ENCODE measurements at regions not wholly inside any gene's neighbourhood (a gene's known extent, or its start where the extent isn't known, plus 50 kb on each side); places are given as distances from the start of the nearest gene placed in this dataset.
"Not testable (repeated sequence)": the region's sequence is repeated elsewhere in the genome, so short reads cannot be mapped to it uniquely, and the experiment has no call there.

DNA sequence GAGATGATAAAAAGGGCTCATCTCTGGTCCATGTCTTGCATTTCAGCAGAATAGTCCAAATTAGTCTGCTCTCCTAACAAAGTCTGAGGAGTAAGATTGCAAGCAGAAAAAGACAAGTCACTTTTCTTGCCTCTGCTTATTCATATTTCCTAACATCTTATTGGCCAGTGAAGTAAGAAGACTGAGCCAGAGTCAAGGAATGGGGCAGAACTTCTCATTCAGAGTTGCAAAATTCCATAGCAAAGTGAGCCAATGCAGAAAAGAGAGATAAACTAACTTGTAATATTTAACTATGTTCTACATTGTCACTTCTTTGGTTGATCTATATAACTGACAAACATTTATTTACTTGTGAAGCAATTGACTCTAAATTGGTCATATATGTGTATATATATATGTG lies 2304.0 kb downstream of the ARAP2 start:
- Histone ChIP-seq H3K4me3 (no peak overlapping the region), H3K27ac (no peak overlapping the region), H3K4me1 (no peaks in the 10 kb centered on the region), H3K36me3 (no peaks in the 10 kb centered on the region), H3K9me3 (no peaks in the 10 kb centered on the region), H3K27me3 (no peaks in the 10 kb centered on the region)
- intact Hi-C loops (cut with DNase I) = no loop called here
- ATAC-seq (no peak), DNase-seq (no peak)
- TF ChIP-seq, protein P1, sequence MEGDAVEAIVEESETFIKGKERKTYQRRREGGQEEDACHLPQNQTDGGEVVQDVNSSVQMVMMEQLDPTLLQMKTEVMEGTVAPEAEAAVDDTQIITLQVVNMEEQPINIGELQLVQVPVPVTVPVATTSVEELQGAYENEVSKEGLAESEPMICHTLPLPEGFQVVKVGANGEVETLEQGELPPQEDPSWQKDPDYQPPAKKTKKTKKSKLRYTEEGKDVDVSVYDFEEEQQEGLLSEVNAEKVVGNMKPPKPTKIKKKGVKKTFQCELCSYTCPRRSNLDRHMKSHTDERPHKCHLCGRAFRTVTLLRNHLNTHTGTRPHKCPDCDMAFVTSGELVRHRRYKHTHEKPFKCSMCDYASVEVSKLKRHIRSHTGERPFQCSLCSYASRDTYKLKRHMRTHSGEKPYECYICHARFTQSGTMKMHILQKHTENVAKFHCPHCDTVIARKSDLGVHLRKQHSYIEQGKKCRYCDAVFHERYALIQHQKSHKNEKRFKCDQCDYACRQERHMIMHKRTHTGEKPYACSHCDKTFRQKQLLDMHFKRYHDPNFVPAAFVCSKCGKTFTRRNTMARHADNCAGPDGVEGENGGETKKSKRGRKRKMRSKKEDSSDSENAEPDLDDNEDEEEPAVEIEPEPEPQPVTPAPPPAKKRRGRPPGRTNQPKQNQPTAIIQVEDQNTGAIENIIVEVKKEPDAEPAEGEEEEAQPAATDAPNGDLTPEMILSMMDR (IDR thresholded peaks at IDR 0.05) = no peak

DNA sequence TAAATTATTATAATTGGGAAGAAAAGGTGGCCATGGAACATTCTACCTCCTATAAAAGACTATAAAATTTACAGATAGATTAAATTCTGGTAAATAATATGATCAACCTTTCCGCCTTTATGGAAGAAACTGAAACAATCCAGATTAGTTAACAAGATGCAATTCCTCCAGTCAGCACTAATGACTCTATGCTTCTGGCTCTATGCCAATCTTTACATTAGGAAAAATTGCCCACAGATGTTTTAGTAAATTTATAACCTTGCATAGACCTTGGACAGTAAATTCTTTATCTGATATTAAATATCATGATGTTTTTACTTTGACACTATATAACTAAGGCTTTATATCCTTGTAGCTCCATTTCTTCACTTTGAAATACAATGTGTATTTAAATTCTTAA lies 2302.5 kb downstream of the ARAP2 start:
- H3K9me3 ChIP-seq = no peaks in the 10 kb centered on the region
- TF ChIP-seq, protein P1 (IDR thresholded peaks at IDR 0.05) = no peak
- no peak overlapping the region for H3K27ac ChIP-seq
- H3K4me1 ChIP-seq = no peaks in the 10 kb centered on the region
- ATAC-seq (no peak), DNase-seq (no peak)
- no peak overlapping the region for H3K4me3 ChIP-seq
- H3K36me3 ChIP-seq = no peaks in the 10 kb centered on the region
- intact Hi-C loops (cut with DNase I) = no loop called here
- no peaks in the 10 kb centered on the region for H3K27me3 ChIP-seq

DNA sequence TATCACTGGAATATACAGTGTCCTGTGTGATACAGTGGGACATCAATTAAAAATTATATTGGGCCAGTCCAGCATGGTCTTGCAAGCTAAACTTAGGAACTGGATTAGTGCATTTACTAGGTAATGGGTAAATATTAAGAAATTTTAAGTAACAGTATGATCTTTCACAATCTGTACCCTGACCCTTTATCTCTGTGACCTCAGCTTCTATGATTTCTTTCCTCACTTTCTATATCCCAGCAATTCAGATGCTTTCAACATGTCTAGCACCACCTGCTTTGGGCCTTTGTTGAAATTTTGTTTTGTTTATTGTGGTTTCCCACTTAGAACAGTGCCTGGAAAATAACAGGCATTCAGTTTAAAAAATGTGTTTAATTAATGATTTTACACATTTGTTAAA lies 2295.4 kb downstream of the ARAP2 start:
- TF ChIP-seq, protein P1 (IDR thresholded peaks at IDR 0.05) = no peak
- Histone ChIP-seq H3K9me3 (no peaks in the 10 kb centered on the region), H3K4me3 (no peak overlapping the region), H3K36me3 (no peaks in the 10 kb centered on the region), H3K4me1 (no peaks in the 10 kb centered on the region), H3K27me3 (no peaks in the 10 kb centered on the region), H3K27ac (no peak overlapping the region)
- ATAC-seq (no peak), DNase-seq (no peak)
- intact Hi-C loops (cut with DNase I) = no loop called here

DNA sequence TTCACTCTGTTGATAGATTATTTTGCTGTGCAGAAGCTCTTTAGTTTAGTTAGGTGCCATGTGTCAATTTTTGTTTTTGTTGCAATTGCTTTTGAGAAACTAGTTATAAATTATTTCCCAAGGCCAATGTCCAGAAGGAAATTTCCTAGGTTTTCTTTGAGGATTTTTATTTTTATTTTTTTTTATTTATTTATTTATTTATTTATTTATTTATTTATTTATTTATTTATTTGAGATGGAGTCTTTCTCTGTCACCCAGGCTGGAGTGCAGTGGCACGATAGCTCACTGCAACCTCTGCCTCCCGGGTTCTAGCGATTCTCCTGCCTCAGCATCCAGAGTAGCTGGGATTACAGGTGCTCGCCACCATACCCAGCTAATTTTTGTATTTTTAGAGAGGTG lies 2290.5 kb downstream of the ARAP2 start:
- H3K4me1 ChIP-seq; H3K27ac ChIP-seq; DNase-seq; H3K36me3 ChIP-seq; H3K4me3 ChIP-seq; intact Hi-C loops (cut with DNase I); ATAC-seq; H3K27me3 ChIP-seq; H3K9me3 ChIP-seq: not testable (repeated sequence)

DNA sequence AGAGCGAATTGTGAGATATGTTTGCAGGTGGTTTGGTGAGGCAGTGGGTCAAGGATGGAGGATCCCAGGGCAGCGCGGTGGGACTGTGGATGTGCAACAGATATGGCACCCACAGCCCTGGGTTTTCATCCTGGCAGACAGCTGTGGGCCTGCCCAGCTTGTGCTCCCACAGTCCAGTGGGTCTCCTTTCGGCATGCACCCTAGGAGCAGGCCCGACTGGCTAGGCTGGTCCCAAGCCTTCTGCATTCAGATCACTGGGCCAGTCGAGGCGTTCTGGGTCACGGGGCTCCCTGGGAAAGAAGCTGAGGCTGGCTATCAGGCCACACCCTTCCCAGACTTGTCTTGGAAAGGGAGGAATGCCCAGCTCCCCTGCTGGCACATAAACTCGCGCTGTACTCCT lies 2289.6 kb downstream of the ARAP2 start:
- ATAC-seq (peak; percentile 23), DNase-seq (no peak)
- Histone ChIP-seq H3K4me1 (no peaks in the 10 kb centered on the region), H3K27ac (no peak overlapping the region), H3K4me3 (no peak overlapping the region), H3K27me3 (no peaks in the 10 kb centered on the region), H3K36me3 (no peaks in the 10 kb centered on the region), H3K9me3 (no peaks in the 10 kb centered on the region)
- TF ChIP-seq, protein P1 (IDR thresholded peaks at IDR 0.05) = no peak
- intact Hi-C loops (cut with DNase I) = no loop called here

DNA sequence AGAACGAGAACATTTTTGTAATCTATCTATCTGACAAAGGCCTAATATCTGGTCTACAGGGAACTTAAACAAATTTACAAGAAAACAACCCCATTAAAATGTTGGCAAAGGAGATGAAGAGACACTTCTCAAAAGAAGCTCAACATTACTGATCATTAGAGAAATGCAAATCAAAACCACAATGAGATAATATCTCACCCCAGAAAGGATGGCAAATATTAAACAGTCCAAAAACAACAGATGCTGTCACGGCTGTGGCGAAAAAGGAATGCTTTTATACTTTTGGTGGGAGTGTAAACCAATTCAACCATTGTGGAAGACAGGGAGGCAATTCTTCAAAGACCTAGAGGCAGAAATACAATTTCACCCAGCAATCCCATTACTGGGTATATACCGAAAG lies 2284.8 kb downstream of the ARAP2 start:
- no peaks in the 10 kb centered on the region for H3K27me3 ChIP-seq
- H3K4me3 ChIP-seq = no peak overlapping the region
- no peak for DNase-seq
- H3K4me1 ChIP-seq = no peaks in the 10 kb centered on the region
- TF ChIP-seq, protein P1 (IDR thresholded peaks at IDR 0.05) = no peak
- H3K36me3 ChIP-seq = no peaks in the 10 kb centered on the region
- no peak overlapping the region for H3K27ac ChIP-seq
- intact Hi-C loops (cut with DNase I) = no loop called here
- no peaks in the 10 kb centered on the region for H3K9me3 ChIP-seq
- ATAC-seq = no peak
